ENCODE measurements at regions not wholly inside any gene's neighbourhood (a gene's known extent, or its start where the extent isn't known, plus 50 kb on each side); places are given as distances from the start of the nearest gene placed in this dataset.

DNA sequence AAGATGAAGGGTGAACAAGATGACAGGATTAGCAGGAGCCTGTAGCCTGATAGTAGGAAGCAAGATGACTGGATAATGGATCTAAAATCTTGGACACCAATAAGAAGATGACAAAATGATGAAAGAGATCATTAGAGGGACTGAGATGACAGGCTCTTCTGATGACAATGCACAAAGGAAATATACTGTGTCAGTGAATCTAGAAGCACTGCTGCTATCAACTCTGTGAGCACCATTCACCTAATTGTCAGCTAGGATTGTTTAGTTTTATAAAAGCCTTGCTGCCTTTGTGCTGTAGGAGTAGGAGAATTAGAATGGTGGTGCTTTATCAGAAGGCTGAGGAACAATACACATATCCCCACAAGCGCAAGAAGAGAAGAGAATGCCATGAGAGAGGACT, 1127.8 kb downstream of the DTWD2 start:
- DNase-seq (ENCODE audit: low spot score) (no peak), ATAC-seq (no peak)

DNA sequence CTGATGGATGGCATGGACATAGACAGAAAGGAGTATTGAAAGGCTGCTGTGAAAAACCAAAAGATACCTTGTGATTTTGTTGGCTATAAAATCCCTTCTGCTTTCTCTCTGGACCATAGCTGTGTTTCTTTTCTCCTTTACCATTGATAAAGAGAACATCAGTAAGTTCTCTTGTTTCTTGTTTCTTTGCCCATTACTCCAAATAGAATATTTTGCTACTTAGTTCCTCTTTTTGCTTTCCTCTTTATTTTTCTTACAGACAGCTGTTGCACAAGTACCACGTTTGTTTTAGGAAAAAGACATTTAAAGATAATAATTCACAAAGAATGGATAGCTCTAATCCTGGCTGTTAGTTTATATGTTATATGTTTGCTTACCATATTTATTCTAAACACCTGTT, 1129.2 kb downstream of the DTWD2 start:
- DNase-seq (ENCODE audit: low spot score) = no peak
- ATAC-seq = no peak

DNA sequence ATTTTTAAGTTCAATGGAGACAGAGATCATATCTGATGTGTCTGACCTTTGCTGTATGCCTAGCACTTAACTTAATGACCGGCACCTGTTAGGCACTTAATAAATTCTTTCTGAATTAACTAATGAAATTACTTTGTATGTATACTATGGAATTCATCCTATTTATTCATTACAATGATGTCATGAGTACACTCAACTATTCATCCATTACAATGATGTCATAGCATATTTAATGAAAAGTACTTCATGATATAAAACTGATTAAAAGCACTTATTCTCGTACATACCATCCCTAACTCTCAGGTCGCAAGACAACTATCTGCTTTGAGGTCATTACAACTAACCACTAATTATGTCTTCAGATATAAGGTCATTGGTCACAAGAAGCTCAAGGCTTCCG, 1131.6 kb downstream of the DTWD2 start:
- no peak for ATAC-seq

DNA sequence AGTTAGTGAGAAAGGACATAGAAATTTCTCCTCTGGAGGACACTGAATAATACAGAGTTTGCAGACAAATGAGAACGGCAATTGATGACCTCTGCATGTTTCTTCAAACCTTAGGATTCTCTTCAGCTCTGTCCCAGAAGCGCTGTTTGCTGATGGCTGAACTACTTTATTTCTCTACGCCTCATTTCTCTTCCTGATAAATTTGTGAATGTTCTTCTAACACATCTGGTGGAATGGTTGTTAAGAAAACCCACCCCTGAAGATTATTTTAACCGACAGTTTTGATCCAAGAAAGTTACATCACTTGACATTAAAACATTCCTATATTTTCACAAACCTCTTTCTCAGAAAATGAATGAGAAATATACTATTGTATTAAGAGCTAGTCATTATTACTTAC, 1150.6 kb downstream of the DTWD2 start:
- ATAC-seq (no peak), DNase-seq (ENCODE audit: low spot score) (no peak)

More for the DNA sequence above, 1131.6 kb downstream of the DTWD2 start:
- DNase-seq (ENCODE audit: low spot score) = no peak

DNA sequence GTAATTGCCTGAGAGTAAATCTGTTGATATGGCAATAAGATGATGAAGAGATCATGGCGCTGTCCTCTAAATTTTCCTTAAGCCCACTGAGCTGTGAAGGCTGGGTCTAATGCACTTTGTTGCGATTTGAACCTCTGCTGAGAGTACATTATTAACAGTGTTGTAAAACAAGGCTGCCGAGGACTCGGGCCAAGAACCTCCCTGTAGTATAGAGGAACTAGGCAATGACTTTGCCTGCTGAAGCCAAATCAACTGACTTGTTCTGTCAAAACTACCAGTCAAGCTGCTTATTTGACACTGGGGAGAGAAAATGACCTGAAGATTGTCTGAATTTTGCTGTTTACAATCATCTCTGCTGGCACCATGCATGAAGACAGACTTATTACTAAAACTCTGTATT, 1154.7 kb downstream of the DTWD2 start:
- DNase-seq (ENCODE audit: low spot score) (no peak), ATAC-seq (no peak)

DNA sequence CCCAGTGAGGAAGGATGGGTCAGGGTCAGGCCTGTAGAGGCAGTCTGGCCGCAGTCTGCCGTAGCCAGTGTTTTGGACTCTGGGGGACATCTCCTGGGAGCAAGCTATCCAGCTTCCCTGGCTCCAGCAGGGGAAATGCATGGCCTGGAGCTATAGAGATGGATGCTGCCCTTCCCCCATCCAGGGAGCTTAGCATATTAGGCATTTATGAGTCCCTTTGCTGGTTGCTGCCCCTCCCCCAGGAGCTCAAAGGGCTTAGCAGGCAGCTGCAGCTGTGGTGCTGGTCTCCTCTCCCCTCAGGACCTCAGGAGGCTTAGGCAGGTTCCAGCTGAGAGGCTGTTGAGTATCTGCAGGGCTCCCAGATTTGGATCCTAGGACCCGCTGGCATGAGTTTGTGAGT, 1158.7 kb downstream of the DTWD2 start:
- ATAC-seq = no peak
- no peak for DNase-seq (ENCODE audit: low spot score)

DNA sequence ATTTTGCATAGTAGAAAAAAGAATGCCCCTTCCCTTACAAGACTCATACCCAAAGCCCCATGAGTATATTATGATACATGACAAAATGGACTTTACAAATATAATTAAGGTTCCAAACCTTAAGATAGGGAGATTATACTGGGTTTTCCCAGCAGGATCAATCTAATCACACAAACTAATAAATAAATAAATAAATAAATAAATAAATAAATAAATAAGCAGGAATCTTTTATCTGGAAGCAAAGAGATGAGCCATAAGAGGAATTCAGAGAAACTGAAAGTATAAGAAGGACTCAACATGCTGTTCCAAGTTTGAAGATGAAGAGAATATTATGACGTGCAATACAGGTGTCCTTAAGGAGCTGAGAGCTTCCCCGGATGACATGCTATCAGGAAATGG, 1174.5 kb downstream of the DTWD2 start:
- no peak for DNase-seq (ENCODE audit: low spot score)
- no peak for ATAC-seq

DNA sequence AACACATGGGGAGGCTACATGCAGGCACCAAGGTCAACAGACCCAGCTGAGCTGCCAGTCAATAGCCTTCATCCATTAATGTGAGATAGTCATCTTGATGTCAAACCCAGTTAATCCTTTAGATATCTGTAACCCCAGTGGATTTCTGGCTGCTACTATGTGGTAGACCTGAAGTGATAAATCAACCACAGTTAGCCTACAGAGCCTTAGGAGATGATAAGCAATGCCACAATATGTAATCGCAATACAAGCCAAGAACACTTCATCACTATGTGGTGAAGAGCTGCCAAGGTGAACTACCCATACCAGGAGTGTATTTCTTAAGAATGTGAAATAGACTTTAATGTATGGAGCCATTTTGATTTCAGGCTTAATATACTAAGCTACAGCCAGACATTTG, 1175.5 kb downstream of the DTWD2 start:
- no peak for DNase-seq (ENCODE audit: low spot score)
- no peak for ATAC-seq

DNA sequence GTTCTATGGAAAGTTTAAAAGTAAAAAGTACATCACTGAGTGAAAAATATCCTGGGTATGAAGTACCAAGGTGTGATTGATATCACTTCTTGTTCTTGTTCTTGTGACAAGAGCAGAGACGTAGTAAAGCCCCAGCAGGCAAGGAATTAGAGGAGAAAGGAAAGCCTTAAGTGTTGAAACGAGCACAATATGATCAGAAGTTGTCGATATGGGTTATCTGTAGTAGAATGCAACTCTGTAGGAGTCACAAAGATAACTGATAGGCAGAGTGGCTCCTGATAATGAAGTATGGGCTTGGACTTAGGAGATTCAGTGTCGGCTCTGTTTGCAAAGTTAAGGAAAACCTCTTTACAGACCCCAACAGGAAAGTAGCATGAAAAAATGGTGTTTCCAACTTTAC, 1179.1 kb downstream of the DTWD2 start:
- DNase-seq (ENCODE audit: low spot score) (no peak), ATAC-seq (no peak)

DNA sequence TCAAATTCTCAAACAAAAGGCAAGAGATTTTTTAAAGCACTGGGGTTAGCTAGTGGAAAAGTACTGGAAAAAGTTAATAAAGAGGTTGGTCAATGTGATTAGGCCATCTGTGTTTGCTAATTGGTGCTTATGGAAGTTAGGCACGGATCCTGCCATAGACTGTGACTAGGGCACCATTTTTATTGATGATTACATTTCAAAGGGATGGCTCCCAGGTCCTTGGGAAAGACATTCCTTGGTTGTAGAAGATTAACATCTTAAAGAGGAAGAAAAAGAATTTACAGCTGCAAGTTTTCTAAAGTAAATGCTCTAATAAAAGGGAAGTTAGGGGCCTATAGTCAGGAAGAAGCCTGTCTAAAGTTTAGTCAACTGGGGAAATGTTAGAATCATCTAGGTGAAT, 1183.3 kb downstream of the DTWD2 start:
- no peak for DNase-seq (ENCODE audit: low spot score)
- no peak for ATAC-seq

DNA sequence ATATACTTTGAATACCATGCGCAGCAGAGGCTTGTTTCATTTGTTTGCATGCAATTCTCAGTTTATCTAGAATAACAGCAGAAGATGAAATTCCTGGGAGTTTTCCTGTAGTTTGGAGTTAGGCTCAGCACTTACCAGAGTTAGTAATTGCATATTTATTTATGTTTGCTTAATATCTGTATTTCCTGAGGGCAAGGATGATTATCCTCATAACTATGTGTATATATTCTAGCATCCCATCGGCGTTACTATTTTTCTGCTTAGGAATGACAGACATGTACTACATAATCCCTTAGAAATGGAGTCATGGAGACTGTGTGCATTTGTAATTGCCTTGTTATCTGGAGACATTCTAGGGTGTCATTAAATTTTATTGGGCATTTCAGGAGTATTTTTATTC, 1184.8 kb downstream of the DTWD2 start:
- ATAC-seq (no peak), DNase-seq (ENCODE audit: low spot score) (no peak)

DNA sequence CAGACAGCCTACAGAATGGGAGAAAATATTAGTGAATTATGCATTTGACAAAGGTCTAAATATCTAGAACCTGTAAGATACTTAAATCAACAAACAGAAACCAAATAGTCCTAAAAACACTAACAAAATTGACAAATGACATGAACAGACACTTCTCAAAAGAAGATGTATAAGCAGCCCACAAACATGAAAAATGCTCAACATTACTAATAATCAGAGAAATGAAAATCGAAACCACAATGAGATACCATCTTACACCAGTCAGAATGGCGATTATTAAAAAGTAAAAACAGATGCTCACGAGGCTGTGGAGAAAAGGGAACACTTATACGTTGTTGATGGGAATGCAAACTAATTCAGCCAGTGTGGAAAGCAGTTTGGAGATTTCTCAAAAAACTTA, 1186.8 kb downstream of the DTWD2 start:
- DNase-seq (ENCODE audit: low spot score) (no peak), ATAC-seq (no peak)

DNA sequence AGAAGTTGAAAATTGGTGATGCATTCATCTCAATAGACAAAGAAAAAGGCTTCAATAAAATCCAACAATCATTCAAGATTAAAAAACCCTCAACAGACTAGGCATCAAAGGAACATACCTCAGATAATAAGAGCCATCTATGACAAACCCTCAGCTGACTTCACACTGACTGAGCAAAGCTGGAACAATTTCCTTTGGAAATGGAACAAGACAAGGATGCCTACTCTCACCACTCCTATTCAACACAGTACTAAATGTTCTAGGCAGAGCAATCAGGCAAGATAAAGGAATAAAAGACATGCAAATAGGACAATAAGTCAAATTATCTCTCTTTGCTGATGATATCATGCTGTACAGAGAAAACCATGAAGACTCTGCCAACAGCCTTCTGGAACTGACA, 1188.1 kb downstream of the DTWD2 start:
- ATAC-seq = no peak
- no peak for DNase-seq (ENCODE audit: low spot score)

DNA sequence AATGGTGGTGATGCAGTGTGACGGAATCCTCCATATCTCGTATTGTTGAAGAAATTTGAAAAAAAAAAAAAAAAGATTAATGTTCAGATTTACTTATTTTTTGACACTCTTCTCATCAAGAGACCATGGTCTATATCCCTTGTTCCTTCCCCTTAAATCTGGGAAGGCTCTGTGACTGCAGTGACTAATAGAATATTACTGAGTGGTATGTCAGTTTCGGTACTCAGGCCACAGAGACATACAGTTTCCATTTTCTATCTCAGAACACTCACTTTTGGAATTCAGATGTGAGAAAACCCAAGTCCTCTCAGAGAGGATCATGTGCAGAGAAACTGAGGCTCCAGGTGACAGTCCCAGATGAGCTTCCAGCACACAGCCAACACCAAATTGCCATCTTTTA, 1193.5 kb downstream of the DTWD2 start:
- no peak for DNase-seq (ENCODE audit: low spot score)
- no peak for ATAC-seq

DNA sequence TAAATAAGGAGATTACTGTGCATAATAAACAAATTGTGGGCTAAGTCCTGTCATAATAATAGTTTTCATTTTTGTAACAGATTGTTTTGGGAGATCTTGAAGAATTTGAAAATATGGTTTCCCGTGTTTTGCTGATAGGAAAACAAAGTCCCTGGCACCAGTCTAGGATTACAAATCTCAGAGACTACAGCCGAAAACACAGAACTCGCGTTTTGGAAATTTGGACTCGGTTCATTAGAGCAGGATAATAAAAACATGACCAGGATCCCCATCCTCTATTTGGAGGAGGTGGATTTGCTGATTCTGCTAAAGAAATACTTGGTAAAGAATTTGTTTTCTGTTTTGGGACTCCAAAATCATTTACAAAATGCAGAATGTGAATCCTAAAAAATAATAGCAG, 1194.4 kb downstream of the DTWD2 start:
- no peak for ATAC-seq
- no peak for DNase-seq (ENCODE audit: low spot score)

DNA sequence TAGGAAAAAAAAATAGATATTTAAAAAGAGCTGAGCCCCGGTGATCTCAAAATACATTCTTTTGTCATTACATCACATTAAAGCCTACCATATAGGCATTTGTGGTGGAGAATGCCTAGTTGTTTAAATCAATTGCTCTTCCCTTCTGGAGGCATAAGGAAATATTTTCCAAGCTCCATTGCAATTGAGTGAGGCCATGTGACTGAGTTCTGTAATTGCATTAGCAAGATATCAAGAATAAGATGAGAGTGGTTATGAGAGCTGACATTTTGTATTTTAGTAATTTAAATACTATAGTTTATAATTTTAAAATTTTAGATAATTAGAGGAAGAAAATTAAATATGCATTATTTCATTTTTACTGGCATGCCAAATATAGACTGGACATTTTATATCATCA, 1195.9 kb downstream of the DTWD2 start:
- ATAC-seq = no peak
- DNase-seq (ENCODE audit: low spot score) = no peak

DNA sequence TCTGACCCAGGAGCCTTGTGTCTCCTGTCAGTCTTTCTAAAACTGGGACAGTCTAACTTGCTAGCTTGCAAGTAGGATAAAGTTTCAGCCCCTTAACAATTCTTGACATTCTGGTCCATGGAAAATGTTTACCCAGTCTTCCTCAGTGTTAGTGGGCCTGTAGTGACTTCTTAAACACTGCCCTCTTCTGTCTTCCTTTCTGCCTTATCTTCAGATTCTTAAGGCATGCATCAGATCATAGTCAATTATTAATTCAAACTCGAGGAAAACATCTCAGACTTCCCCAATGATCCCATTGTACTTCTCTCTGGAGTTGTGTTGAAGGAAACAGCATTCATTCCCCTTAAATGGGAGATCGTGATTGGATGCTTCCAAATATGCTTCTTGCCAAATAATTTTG, 1199.8 kb downstream of the DTWD2 start:
- no peak for DNase-seq (ENCODE audit: low spot score)
- no peak for ATAC-seq

DNA sequence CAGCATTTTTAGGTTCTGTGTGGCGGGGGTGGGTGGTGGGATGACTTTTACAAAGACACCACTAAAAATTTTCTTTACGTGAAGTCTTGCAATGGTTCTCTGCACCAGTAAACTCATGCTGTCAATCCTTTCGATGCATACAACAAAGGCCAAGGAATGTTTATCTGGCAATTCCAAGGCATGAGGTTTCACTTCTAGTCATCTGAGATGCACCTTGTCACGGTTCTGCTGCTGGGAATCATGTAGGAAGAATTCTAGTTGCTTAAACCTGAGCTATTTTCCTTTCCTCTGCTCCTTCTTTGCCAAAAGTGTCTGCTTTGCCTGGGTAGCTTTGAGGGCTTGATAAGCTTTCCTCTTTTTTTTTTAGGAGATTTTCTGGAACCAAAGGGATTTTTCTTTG, 1204.5 kb upstream of the SEMA6A start:
- ATAC-seq (no peak), DNase-seq (ENCODE audit: low spot score) (no peak)

DNA sequence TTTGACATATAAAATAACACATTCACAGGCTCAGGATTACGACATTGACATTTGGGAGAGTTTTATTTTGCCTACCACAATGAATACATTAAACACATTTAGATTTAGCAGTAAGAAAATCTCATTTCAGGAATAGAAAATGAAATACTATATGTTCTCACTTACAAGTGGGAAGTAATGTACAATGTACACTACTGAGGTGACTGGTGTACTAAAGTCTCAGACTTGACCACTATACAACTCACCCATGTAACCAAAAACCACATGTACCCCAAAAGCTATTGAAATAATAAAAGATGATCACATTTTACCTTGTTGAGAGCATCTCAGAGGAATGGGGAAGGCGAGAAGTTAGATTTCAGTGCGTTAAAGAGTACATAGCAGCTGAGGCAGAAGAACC, 1202.4 kb upstream of the SEMA6A start:
- ATAC-seq = no peak
- DNase-seq (ENCODE audit: low spot score) = no peak

DNA sequence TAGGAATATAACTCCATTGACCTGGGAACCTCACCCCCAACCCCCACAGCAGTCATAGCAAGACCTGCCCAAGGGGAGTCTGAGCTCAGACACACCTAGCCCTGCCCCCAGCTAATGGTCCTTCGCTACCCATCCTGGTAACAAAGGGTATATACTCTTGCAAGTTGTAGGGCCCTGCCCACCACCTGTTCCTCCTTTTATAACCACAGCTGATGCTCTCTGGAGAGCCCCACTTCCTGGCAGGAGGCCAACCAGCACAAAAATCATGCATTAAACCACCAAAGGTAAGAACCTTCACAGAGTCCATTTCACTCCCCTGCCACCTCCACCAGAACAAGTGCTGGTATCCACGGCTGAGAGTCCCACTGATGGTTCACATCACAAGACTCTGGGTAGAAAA, 1195.3 kb upstream of the SEMA6A start:
- DNase-seq (ENCODE audit: low spot score) (no peak), ATAC-seq (no peak)

DNA sequence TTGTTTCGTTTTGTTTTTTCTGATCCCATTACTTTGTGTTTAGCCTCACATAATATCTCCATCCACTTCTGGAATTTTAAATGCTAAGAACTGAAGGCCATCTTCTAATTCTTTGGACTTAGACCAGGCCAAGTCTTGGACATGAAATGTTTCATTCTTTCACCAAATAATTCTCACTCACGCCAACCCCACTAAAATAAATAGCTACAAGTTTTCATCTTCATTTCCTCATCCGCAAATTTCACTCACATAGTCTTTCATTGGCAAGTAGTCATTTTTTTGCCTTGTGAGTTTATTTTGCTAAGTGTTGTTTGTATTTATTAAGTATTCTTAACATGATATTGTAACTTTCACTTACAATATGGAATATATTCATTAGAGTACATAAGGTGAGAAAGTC, 1188.6 kb upstream of the SEMA6A start:
- ATAC-seq (no peak), DNase-seq (ENCODE audit: low spot score) (no peak)

DNA sequence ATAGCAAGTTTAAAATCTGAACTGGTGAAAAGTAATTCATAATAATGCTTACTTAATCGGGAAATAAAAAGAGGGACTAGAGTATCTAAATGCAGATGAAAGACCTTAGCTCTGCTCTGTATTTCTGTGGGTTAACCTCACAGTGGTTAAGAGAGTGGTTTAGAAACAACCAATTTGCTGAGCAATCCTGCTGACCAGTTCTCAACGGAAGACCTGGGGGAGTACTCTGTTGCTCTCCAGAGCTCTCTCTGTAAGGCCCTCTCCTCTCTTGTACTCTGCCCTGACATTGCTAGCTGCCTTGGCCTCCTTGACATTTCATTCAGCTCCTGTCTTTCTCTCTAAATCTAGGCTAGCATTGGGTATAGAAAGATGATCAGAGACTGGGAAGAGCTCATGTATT, 1186.6 kb upstream of the SEMA6A start:
- DNase-seq (ENCODE audit: low spot score) = no peak
- ATAC-seq = no peak

DNA sequence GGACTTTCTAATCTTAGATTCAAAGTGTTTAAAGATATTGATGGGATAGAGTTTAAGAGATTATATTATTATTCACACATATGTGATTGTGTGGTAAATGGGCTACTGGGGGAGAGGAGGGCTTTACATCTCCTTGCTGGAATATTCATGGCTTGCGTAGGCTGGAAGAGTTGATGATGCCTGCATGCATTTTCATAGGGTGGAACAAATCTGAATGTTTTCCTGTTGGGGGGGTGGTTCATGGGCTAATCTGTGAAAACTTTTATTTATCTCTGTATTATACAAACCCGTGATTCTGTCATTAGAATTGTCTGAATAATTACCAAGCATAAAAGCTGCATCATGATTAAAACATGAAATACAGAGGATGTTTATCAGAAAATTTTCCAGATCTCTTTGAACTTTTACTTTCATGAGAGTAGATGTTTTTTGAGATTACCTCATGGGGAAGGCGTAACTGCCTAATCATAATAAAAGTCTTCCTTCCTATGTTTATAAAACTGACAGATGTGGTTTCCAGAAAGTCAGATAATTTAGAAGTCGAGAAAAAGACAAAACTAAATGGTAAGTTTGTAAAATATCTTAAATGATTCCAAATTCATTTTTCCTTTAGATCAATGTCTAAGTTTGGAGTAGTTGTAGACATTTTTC, 1185.4 kb upstream of the SEMA6A start:
- no peak for DNase-seq (ENCODE audit: low spot score)
- ATAC-seq = no peak

DNA sequence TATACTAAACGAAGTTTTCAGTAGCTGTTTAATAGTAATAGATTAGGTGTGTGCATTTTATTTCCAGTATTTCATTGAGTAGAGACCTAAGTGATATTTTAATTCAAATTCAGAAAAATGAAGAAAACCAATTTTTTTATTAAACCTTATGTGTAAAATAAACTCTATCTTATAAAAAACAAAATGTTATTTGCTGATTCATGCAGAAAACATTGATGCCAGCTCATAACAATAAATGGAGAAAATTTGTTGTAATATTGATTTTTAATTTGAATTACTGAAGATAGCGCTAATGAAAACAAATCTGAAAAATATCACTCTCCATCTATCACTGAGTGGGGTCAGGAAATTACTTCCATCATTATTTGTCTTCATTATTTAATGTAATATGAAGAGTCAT, 1177.8 kb upstream of the SEMA6A start:
- ATAC-seq (no peak), DNase-seq (ENCODE audit: low spot score) (no peak)

Measured in left lobe of liver (tissue), 2 donors.